Astrocyte of the hippocampus (primary cell): ENCODE measurements at regions not wholly inside any gene's neighbourhood (a gene's known extent, or its start where the extent isn't known, plus 50 kb on each side); places are given as distances from the start of the nearest gene placed in this dataset.

ENCODE experiments used
- DNase-seq: peaks from one replicate; pipeline ENCODE4 v3.0.0; 2011; ENCODE audit warnings: low read depth, low spot score

- no peak for DNase-seq
These were observed 384.3 kb downstream of the SEC16B start for GRCh38 chr1:177585302-177586220.

- no peak for DNase-seq
These were observed 396.0 kb downstream of the SEC16B start for GRCh38 chr1:177573901-177574300.

GRCh38 chr1:177571485-177572076 lies 398.3 kb downstream of the SEC16B start:
- DNase-seq: peak; percentile 9

- no peak for DNase-seq
These were observed 398.8 kb downstream of the SEC16B start for GRCh38 chr1:177571076-177571475.

GRCh38 chr1:177569476-177569875 lies 398.7 kb downstream of the BRINP2 start:
- DNase-seq: peak; percentile 60

GRCh38 chr1:177568622-177569021 lies 397.9 kb downstream of the BRINP2 start:
- no peak for DNase-seq

GRCh38 chr1:177567393-177567792 lies 396.6 kb downstream of the BRINP2 start:
- peak; percentile 15 for DNase-seq

GRCh38 chr1:177566495-177566894 lies 395.7 kb downstream of the BRINP2 start:
- no peak for DNase-seq

- DNase-seq: no peak
These were observed 390.7 kb downstream of the BRINP2 start for GRCh38 chr1:177561436-177561835.

GRCh38 chr1:177558372-177558771 lies 387.6 kb downstream of the BRINP2 start:
- DNase-seq: no peak

GRCh38 chr1:177556163-177556562 lies 385.4 kb downstream of the BRINP2 start:
- no peak for DNase-seq

GRCh38 chr1:177547200-177547599 lies 376.4 kb downstream of the BRINP2 start:
- no peak for DNase-seq

- no peak for DNase-seq
These were observed 375.6 kb downstream of the BRINP2 start for GRCh38 chr1:177546346-177546745.

GRCh38 chr1:177526201-177526600 lies 355.4 kb downstream of the BRINP2 start:
- DNase-seq: no peak

GRCh38 chr1:177525176-177525575 lies 354.4 kb downstream of the BRINP2 start:
- no peak for DNase-seq

- DNase-seq: peak; percentile 56
These were observed 346.8 kb downstream of the BRINP2 start for GRCh38 chr1:177517546-177517945.

GRCh38 chr1:177514207-177514606 lies 343.4 kb downstream of the BRINP2 start:
- DNase-seq: no peak

- no peak for DNase-seq
These were observed 340.3 kb downstream of the BRINP2 start for GRCh38 chr1:177511036-177511435.

- no peak for DNase-seq
These were observed 335.3 kb downstream of the BRINP2 start for GRCh38 chr1:177505905-177506590.

GRCh38 chr1:177495878-177496277 lies 325.1 kb downstream of the BRINP2 start:
- no peak for DNase-seq

GRCh38 chr1:177490786-177491185 lies 320.0 kb downstream of the BRINP2 start:
- DNase-seq: no peak

- DNase-seq: no peak
These were observed 319.4 kb downstream of the BRINP2 start for GRCh38 chr1:177490036-177490639.
